Panc1 (cell line): ENCODE measurements at regions not wholly inside any gene's neighbourhood (a gene's known extent, or its start where the extent isn't known, plus 50 kb on each side); places are given as distances from the start of the nearest gene placed in this dataset.

Experiments used
- CTCF ChIP-seq: fragments of 450-650 bp; IDR thresholded peaks from 2 replicates; pipeline ENCODE4 v1.5.1; 2017; ENCODE audit warnings: mild to moderate bottlenecking
- POLR2AphosphoS5 ChIP-seq: IDR thresholded peaks from 2 replicates; pipeline ENCODE4 v1.6.1; 2012; ENCODE audit warnings: mild to moderate bottlenecking, low read depth, low read length, moderate library complexity
- SIN3A ChIP-seq: IDR thresholded peaks from 2 replicates; pipeline ENCODE4 v1.6.1; 2012; ENCODE audit warnings: low read depth, mild to moderate bottlenecking, low read length, moderate library complexity, borderline replicate concordance; ENCODE audit not compliant: insufficient read depth

- TF ChIP-seq CTCF (no peak), POLR2AphosphoS5 (no peak), SIN3A (no peak)
Measured at GRCh38 chr7:131149840-131150239, 177.8 kb upstream of the MKLN1 start.
